MCF 10A (cell line): ENCODE measurements at regions not wholly inside any gene's neighbourhood (a gene's known extent, or its start where the extent isn't known, plus 50 kb on each side); places are given as distances from the start of the nearest gene placed in this dataset.

ENCODE experiments used
- BruUV-seq: library from RNA; stranded (reverse); fragments of 400-500 nt; replicated peaks from 2 replicates; lab custom pipeline; 2021; lab: Mats Ljungman, UMichigan
- CTCF ChIA-PET: fragments of 300-600 bp; sonication (Branson Sonifier 250); formaldehyde crosslinking; extraction: SDS; loops from one replicate; lab custom pipeline; 2021; ENCODE audit warnings: antibody characterized with exemption, inconsistent platforms; lab: Yijun Ruan, JAX
- POLR2A ChIA-PET: fragments of 300-600, 350-650 bp; sonication (Branson Sonifier 250); formaldehyde crosslinking; extraction: SDS; loops from one replicate; lab custom pipeline; 2020; ENCODE audit warnings: antibody characterized with exemption, inconsistent platforms; lab: Yijun Ruan, JAX
- DNase-seq: peaks from one replicate; pipeline ENCODE4 v3.0.0-alpha.2; 2018; ENCODE audit not compliant: unreplicated experiment
- H3K27ac Mint-ChIP-seq: one replicate; pipeline ENCODE4 v1.8.0; 2022; ENCODE audit warnings: mild to moderate bottlenecking, low read depth, mixed read lengths; ENCODE audit not compliant: unreplicated experiment
- H3K27me3 Mint-ChIP-seq: one replicate; pipeline ENCODE4 v1.8.0; 2022; ENCODE audit warnings: mixed read lengths; ENCODE audit not compliant: insufficient read depth, unreplicated experiment
- H3K36me3 Mint-ChIP-seq: one replicate; pipeline ENCODE4 v1.8.0; 2022; ENCODE audit warnings: mild to moderate bottlenecking, moderate library complexity, mixed read lengths; ENCODE audit not compliant: insufficient read depth, unreplicated experiment
- H3K4me1 Mint-ChIP-seq: one replicate; pipeline ENCODE4 v1.8.0; 2022; ENCODE audit warnings: mixed read lengths; ENCODE audit not compliant: insufficient read depth, unreplicated experiment
- H3K4me3 Mint-ChIP-seq: one replicate; pipeline ENCODE4 v1.8.0; 2022; ENCODE audit warnings: mild to moderate bottlenecking, moderate library complexity, mixed read lengths; ENCODE audit not compliant: unreplicated experiment
- H3K9me3 Mint-ChIP-seq: one replicate; pipeline ENCODE4 v1.8.0; 2022; ENCODE audit warnings: mixed read lengths; ENCODE audit not compliant: unreplicated experiment
- intact Hi-C: fragments of 100-400 bp; cut with micrococcal nuclease; formaldehyde crosslinking; loops from 2 replicates; pipeline ENCODE4 v1.14.1; 2022
- TF ChIP-seq, protein P1 (sequence below): fragments of 200-600 bp; IDR thresholded peaks from one replicate; pipeline ENCODE4 v1.8.0; 2022; ENCODE audit warnings: antibody characterized with exemption, mild to moderate bottlenecking; ENCODE audit not compliant: unreplicated experiment

DNA sequence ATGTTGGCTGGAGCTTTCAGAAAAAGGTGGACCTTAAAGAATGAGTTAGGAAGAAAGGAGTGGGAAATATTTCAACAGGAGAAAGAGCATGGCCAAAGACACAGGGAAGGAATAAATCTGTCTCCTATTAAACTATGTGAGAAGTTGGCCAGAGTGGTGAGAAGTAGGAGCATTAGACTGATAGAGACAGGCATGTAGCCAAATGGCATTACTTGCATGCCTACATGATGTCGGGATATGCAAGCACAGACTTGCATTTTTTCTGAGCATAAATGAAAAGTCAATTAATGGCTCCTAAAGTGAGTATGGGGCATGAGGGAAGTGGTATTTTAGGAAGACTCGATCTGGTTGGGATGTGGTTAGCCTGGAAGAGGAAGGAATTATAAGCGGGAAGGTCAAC lies 279.6 kb upstream of the PITX2 start:
- Mint-ChIP-seq H3K9me3 (no peaks in the 10 kb centered on the region), H3K27ac (no peak overlapping the region), H3K4me1 (peaks cover 8% of the 10 kb centered on the region), H3K4me3 (no peak overlapping the region), H3K27me3 (peaks cover 93% of the 10 kb centered on the region), H3K36me3 (no peaks in the 10 kb centered on the region)
- ChIA-PET CTCF (no interaction called here), POLR2A (no interaction called here)
- no TSS peak for BruUV-seq
- peak; percentile 13 for DNase-seq
- intact Hi-C loops = no loop called here
- TF ChIP-seq, protein P1, sequence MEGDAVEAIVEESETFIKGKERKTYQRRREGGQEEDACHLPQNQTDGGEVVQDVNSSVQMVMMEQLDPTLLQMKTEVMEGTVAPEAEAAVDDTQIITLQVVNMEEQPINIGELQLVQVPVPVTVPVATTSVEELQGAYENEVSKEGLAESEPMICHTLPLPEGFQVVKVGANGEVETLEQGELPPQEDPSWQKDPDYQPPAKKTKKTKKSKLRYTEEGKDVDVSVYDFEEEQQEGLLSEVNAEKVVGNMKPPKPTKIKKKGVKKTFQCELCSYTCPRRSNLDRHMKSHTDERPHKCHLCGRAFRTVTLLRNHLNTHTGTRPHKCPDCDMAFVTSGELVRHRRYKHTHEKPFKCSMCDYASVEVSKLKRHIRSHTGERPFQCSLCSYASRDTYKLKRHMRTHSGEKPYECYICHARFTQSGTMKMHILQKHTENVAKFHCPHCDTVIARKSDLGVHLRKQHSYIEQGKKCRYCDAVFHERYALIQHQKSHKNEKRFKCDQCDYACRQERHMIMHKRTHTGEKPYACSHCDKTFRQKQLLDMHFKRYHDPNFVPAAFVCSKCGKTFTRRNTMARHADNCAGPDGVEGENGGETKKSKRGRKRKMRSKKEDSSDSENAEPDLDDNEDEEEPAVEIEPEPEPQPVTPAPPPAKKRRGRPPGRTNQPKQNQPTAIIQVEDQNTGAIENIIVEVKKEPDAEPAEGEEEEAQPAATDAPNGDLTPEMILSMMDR = no peak

DNA sequence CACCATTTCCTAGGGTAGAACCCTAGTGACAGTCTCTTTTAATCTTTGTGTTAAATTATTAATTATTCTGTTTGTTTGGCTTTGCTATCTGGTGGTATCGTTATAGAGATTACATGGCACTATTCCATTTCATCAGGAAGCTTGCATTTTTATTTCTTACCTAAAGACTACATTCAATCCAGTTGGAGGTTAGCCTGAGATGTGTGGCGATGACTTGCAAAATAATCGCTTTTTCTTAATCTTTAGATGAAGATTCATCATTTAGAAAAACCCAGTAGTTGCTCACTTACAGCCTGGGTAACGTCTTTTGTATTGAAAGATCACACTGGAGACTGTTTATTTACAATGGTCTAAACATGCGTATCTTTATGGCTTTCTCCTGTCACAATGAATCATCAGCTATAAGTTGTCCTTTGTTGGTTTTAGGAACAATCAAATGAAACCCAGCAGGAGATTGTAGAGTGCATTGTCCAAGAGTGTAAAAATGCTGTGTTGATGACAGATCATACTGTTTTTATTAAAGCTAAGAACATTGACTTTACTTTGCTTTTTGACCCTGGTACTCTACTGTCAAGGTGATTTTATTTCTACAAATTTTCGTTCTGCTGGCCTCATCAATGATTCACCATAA lies 281.7 kb upstream of the PITX2 start:
- H3K9me3 Mint-ChIP-seq = no peaks in the 10 kb centered on the region
- intact Hi-C loops = no loop called here
- BruUV-seq = no TSS peak
- H3K27me3 Mint-ChIP-seq = peaks cover 87% of the 10 kb centered on the region
- no peak overlapping the region for H3K27ac Mint-ChIP-seq
- no peaks in the 10 kb centered on the region for H3K36me3 Mint-ChIP-seq
- peaks cover 8% of the 10 kb centered on the region for H3K4me1 Mint-ChIP-seq
- peak; percentile 9 for DNase-seq
- POLR2A ChIA-PET = no interaction called here
- CTCF ChIA-PET = no interaction called here
- H3K4me3 Mint-ChIP-seq = no peak overlapping the region
- TF ChIP-seq, protein P1 = no peak

DNA sequence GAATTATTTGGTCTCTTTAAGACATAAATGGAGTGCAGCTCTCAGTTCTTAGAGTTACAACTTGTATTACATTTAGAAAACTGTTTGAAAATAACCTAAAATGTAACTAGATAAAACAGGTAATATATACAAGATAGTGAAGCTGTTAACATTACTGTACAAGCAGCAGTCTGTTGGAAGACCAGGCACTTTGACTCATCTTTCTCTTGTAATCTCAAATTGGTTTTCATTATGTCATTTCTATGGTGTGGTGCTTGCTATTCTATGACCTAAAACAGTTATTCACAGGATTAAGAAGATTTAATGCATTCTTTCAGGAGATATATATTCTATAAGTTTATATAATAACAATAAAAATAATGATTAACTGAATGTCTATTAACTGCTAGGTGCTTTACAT lies 282.5 kb upstream of the PITX2 start:
- Mint-ChIP-seq H3K36me3 (no peaks in the 10 kb centered on the region), H3K9me3 (no peaks in the 10 kb centered on the region), H3K27me3 (peaks cover 87% of the 10 kb centered on the region), H3K4me3 (no peak overlapping the region), H3K27ac (no peak overlapping the region), H3K4me1 (peaks cover 8% of the 10 kb centered on the region)
- TF ChIP-seq, protein P1 = no peak
- DNase-seq = no peak
- CTCF ChIA-PET = no interaction called here
- POLR2A ChIA-PET = interaction anchor here (0.6 kb wide), 1 partner anchor 198 kb away, joined by 4 read pairs; no protein-coding TSS in a partner anchor
- intact Hi-C loops = no loop called here
- BruUV-seq = no TSS peak

DNA sequence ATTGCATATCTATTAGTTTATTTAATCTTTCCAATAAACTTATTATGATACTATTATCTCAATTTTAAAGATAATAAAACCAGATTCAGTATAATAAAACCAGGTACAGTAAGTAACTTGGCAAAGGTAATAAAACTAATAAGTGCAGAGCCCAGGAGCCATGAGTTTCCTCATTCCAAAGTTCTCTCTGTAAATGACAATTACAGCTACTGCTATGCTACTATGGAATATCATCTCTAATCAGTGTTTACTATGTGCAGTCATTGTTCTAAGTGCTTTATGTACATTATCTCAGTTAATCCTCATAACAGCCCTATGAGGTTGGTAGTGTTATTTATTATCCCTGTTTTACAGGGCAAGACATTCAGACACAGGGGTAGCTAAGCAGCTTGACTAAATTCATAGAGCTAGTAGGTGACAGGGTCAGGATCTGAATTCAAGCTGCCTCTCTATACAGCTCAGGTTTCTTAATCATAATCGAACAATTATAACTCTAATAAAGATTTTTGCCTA lies 285.0 kb upstream of the PITX2 start:
- no peaks in the 10 kb centered on the region for H3K9me3 Mint-ChIP-seq
- H3K36me3 Mint-ChIP-seq = no peaks in the 10 kb centered on the region
- DNase-seq = no peak
- no peak overlapping the region for H3K27ac Mint-ChIP-seq
- TF ChIP-seq, protein P1 = no peak
- POLR2A ChIA-PET = no interaction called here
- intact Hi-C loops = no loop called here
- CTCF ChIA-PET = interaction anchor here (0.6 kb wide), 2 partner anchors 278 to 281 kb away, joined by 3 to 4 read pairs; no protein-coding TSS in a partner anchor
- H3K27me3 Mint-ChIP-seq = peaks cover 76% of the 10 kb centered on the region
- BruUV-seq = no TSS peak
- no peak overlapping the region for H3K4me3 Mint-ChIP-seq
- no peaks in the 10 kb centered on the region for H3K4me1 Mint-ChIP-seq
